Small intestine (tissue), 7 donors: ENCODE measurements at regions not wholly inside any gene's neighbourhood (a gene's known extent, or its start where the extent isn't known, plus 50 kb on each side); places are given as distances from the start of the nearest gene placed in this dataset.

Source experiments
- DNase-seq, 2 donors: peaks; one replicate each; pipeline versions ENCODE4 v3.0.0 to v3.0.0-alpha.2; 2013
- FAIRE-seq: peaks from 2 replicates; lab custom pipeline; 2012; peaks lifted over from hg19 to GRCh38; lab: Jason Lieb, UNC
- H3K27ac ChIP-seq, 3 donors: one replicate each; pipeline ENCODE4 v1.5.1; 2013; ENCODE audit warnings: low read length in 2 of 3, mild to moderate bottlenecking in 2 of 3, control low read depth in 1 of 3, inconsistent platforms in 1 of 3, low read depth in 1 of 3, moderate library complexity in 1 of 3
- H3K27me3 ChIP-seq, 3 donors: one replicate each; pipeline ENCODE4 v1.6.1; 2013; ENCODE audit warnings: low read length in 3 of 3, inconsistent platforms in 1 of 3; ENCODE audit not compliant: control insufficient read depth in 3 of 3, insufficient read depth in 3 of 3
- H3K36me3 ChIP-seq, 3 donors: one replicate each; pipeline ENCODE4 v1.6.1; 2013; ENCODE audit warnings: low read length in 3 of 3, inconsistent platforms in 1 of 3, low read depth in 1 of 3, mild to moderate bottlenecking in 1 of 3, moderate library complexity in 1 of 3; ENCODE audit not compliant: control insufficient read depth in 3 of 3, insufficient read depth in 2 of 3
- H3K4me1 ChIP-seq, 3 donors: one replicate each; pipeline ENCODE4 v1.6.1; 2013; ENCODE audit warnings: low read length in 2 of 3, inconsistent platforms in 1 of 3, low read depth in 1 of 3, mild to moderate bottlenecking in 1 of 3, moderate library complexity in 1 of 3; ENCODE audit not compliant: control insufficient read depth in 3 of 3, insufficient read depth in 2 of 3
- H3K4me3 ChIP-seq, 3 donors: one replicate each; pipeline ENCODE4 v1.5.1; 2013; ENCODE audit warnings: low read length in 3 of 3, control low read depth in 1 of 3, inconsistent platforms in 1 of 3, low read depth in 1 of 3, mild to moderate bottlenecking in 1 of 3, moderate library complexity in 1 of 3
- H3K9me3 ChIP-seq, 2 donors: one replicate each; pipeline ENCODE4 v1.6.1; 2013; ENCODE audit warnings: low read depth in 1 of 2, low read length in 1 of 2; ENCODE audit not compliant: control insufficient read depth in 2 of 2, insufficient read depth in 1 of 2
- WGBS, 3 donors: extraction: QIAGEN DNeasy Blood & Tissue Kit; methylation state at CpG; one replicate each; pipeline ENCODE4 v1.1.7; 2013; 5-methylcytosine and 5-hydroxymethylcytosine counted together
- donor health status: healthy with polysubstance abuse.
- donor health status: control.
- donor health status: control.
- donor health status: Bipolar disorder and iron deficiency.
- donor health status: healthy.

- Histone ChIP-seq H3K36me3 (no peaks in the 10 kb centered on the region), H3K4me1 (no peaks in the 10 kb centered on the region), H3K9me3 (no peaks in the 10 kb centered on the region), H3K27me3 (no peaks in the 10 kb centered on the region), H3K4me3 (no peak overlapping the region), H3K27ac (no peak overlapping the region)
- 61 to 67% (median 66%) methylated on average over 2 of the region's 2 CpGs for WGBS, 3 donors
- DNase-seq (no peak), FAIRE-seq (no peak)
Measured at GRCh38 chr7:10325395-10325794, 648.3 kb upstream of the PHF14 start.

GRCh38 chr7:10343108-10343507 lies 630.6 kb upstream of the PHF14 start:
- no peak for DNase-seq
- Histone ChIP-seq H3K36me3 (no peaks in the 10 kb centered on the region), H3K4me1 (no peaks in the 10 kb centered on the region), H3K27me3 (no peaks in the 10 kb centered on the region), H3K9me3 (no peaks in the 10 kb centered on the region), H3K27ac (no peak overlapping the region), H3K4me3 (no peak overlapping the region)
- FAIRE-seq: no peak
- WGBS, 3 donors: 66 to 77% (median 77%) methylated on average over 2 of the region's 2 CpGs

GRCh38 chr7:10346032-10346431 lies 627.6 kb upstream of the PHF14 start:
- Histone ChIP-seq H3K36me3 (no peaks in the 10 kb centered on the region), H3K4me1 (no peaks in the 10 kb centered on the region), H3K9me3 (no peaks in the 10 kb centered on the region), H3K4me3 (no peak overlapping the region), H3K27me3 (no peaks in the 10 kb centered on the region), H3K27ac (no peak overlapping the region)
- DNase-seq: no peak
- FAIRE-seq: no peak
- WGBS, 3 donors: 13 to 44% (median 25%) methylated on average over 1 of the region's 1 CpG

- DNase-seq: no peak
- H3K4me1 ChIP-seq: no peaks in the 10 kb centered on the region
- no peak overlapping the region for H3K27ac ChIP-seq
- H3K36me3 ChIP-seq: no peaks in the 10 kb centered on the region
- H3K4me3 ChIP-seq: no peak overlapping the region
- 19 to 54% (median 32%) methylated on average over 2 of the region's 2 CpGs for WGBS, 3 donors
- H3K27me3 ChIP-seq: no peaks in the 10 kb centered on the region
- H3K9me3 ChIP-seq: peaks cover 6 to 27% of the 10 kb centered on the region in 2 donors
- no peak for FAIRE-seq
Measured at GRCh38 chr7:10355816-10356215, 617.9 kb upstream of the PHF14 start.

GRCh38 chr7:10360050-10360449 lies 613.6 kb upstream of the PHF14 start:
- H3K4me1 ChIP-seq: no peaks in the 10 kb centered on the region

GRCh38 chr7:10401793-10402192 lies 571.9 kb upstream of the PHF14 start:
- FAIRE-seq (no peak), DNase-seq (no peak)
- H3K9me3 ChIP-seq: peaks cover 2 to 19% of the 10 kb centered on the region in 2 donors
- no peak overlapping the region for H3K4me3 ChIP-seq
- no peaks in the 10 kb centered on the region for H3K27me3 ChIP-seq
- no peak overlapping the region for H3K27ac ChIP-seq
- H3K36me3 ChIP-seq: no peaks in the 10 kb centered on the region
- no peaks in the 10 kb centered on the region for H3K4me1 ChIP-seq

More at GRCh38 chr7:10360050-10360449, 613.6 kb upstream of the PHF14 start:
- Histone ChIP-seq H3K27me3 (no peaks in the 10 kb centered on the region), H3K4me3 (no peak overlapping the region), H3K9me3 (peaks cover 6 to 26% of the 10 kb centered on the region in 2 donors), H3K36me3 (no peaks in the 10 kb centered on the region), H3K27ac (no peak overlapping the region)
- FAIRE-seq (no peak), DNase-seq (no peak)
- WGBS, 3 donors: 43 to 63% (median 51%) methylated on average over 3 of the region's 3 CpGs

GRCh38 chr7:10412422-10413019 lies 561.2 kb upstream of the PHF14 start:
- no peak overlapping the region for H3K27ac ChIP-seq
- no peaks in the 10 kb centered on the region for H3K9me3 ChIP-seq
- no peaks in the 10 kb centered on the region for H3K36me3 ChIP-seq
- no peaks in the 10 kb centered on the region for H3K4me1 ChIP-seq
- H3K4me3 ChIP-seq: no peak overlapping the region
- DNase-seq (peak; percentile 31 to 44), FAIRE-seq (peak; percentile 49)
- WGBS, 3 donors: 3 to 7% (median 5%) methylated on average over 3 of the region's 3 CpGs
- H3K27me3 ChIP-seq: no peaks in the 10 kb centered on the region

- Histone ChIP-seq H3K27ac (no peak overlapping the region), H3K4me1 (no peaks in the 10 kb centered on the region), H3K9me3 (no peaks in the 10 kb centered on the region), H3K27me3 (no peaks in the 10 kb centered on the region), H3K4me3 (no peak overlapping the region), H3K36me3 (no peaks in the 10 kb centered on the region)
- WGBS, 3 donors: 18 to 55% (median 35%) methylated on average over 2 of the region's 2 CpGs
- DNase-seq: no peak
- no peak for FAIRE-seq
Measured at GRCh38 chr7:10418985-10419384, 554.7 kb upstream of the PHF14 start.

GRCh38 chr7:10429031-10429430 lies 544.6 kb upstream of the PHF14 start:
- Histone ChIP-seq H3K9me3 (peaks cover 0 to 1% of the 10 kb centered on the region in 2 donors), H3K4me3 (no peak overlapping the region), H3K27ac (no peak overlapping the region), H3K4me1 (no peaks in the 10 kb centered on the region), H3K27me3 (no peaks in the 10 kb centered on the region), H3K36me3 (no peaks in the 10 kb centered on the region)
- WGBS, 3 donors: 2 to 30% (median 6%) methylated on average over 2 of the region's 2 CpGs
- FAIRE-seq (no peak), DNase-seq (no peak)
